Cardiac muscle cell (in vitro differentiated cells and primary cell): ENCODE measurements at regions not wholly inside any gene's neighbourhood (a gene's known extent, or its start where the extent isn't known, plus 50 kb on each side); places are given as distances from the start of the nearest gene placed in this dataset.

ENCODE experiments used
- DNase-seq, 2 donors: peaks; one replicate each; pipeline versions ENCODE4 v3.0.0 to v3.0.0-alpha.2; 2010 to 2017; ENCODE audit warnings: low read depth in 1 of 2, low spot score in 1 of 2
- H3K27ac ChIP-seq: fragments of 200-600 bp; sonication (generic); 2 replicates; pipeline ENCODE4 v1.5.1; 2016
- H3K27me3 ChIP-seq: fragments of 200-600 bp; sonication (generic); 2 replicates; pipeline ENCODE4 v1.6.0; 2016; ENCODE audit warnings: control low read depth
- H3K36me3 ChIP-seq: fragments of 200-600 bp; sonication (generic); 2 replicates; pipeline ENCODE4 v1.5.1; 2016; ENCODE audit warnings: control low read depth
- H3K4me1 ChIP-seq: fragments of 200-600 bp; sonication (generic); 2 replicates; pipeline ENCODE4 v1.8.1; 2017; ENCODE audit warnings: low read depth, mild to moderate bottlenecking, mixed run types
- H3K4me3 ChIP-seq: fragments of 200-600 bp; sonication (generic); 2 replicates; pipeline ENCODE4 v1.5.1; 2016; ENCODE audit warnings: mild to moderate bottlenecking
- H3K9me3 ChIP-seq: fragments of 200-600 bp; sonication (generic); 2 replicates; pipeline ENCODE4 v1.5.1; 2017; ENCODE audit warnings: low read depth, mild to moderate bottlenecking, control low read depth
- TF ChIP-seq, protein P1 (sequence below): IDR thresholded peaks from 2 replicates; pipeline ENCODE4 v1.5.1; 2012; ENCODE audit warnings: low read depth, mild to moderate bottlenecking, low read length

DNA sequence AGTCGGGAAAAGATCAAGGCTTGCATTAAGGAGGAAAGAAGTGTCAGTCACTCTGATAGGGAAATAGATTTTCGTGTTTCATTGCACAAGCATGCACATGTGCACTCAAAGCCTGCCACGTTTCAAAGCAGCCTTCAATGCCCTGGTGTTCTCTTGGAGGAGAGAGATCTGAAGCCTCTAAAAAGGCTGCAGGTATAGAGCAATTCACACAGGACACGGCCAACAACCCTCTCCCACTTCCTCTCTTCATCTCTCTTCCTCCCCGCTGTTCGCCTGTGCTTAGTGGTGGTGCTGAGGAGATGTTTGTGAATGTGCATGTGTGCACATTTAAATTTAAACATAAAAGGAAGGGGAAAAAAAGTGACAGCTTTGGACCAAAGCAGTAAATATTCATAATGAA is 117.7 kb downstream of the NUF2 start:
- no peak for DNase-seq
- H3K9me3 ChIP-seq = no peaks in the 10 kb centered on the region
- TF ChIP-seq, protein P1, sequence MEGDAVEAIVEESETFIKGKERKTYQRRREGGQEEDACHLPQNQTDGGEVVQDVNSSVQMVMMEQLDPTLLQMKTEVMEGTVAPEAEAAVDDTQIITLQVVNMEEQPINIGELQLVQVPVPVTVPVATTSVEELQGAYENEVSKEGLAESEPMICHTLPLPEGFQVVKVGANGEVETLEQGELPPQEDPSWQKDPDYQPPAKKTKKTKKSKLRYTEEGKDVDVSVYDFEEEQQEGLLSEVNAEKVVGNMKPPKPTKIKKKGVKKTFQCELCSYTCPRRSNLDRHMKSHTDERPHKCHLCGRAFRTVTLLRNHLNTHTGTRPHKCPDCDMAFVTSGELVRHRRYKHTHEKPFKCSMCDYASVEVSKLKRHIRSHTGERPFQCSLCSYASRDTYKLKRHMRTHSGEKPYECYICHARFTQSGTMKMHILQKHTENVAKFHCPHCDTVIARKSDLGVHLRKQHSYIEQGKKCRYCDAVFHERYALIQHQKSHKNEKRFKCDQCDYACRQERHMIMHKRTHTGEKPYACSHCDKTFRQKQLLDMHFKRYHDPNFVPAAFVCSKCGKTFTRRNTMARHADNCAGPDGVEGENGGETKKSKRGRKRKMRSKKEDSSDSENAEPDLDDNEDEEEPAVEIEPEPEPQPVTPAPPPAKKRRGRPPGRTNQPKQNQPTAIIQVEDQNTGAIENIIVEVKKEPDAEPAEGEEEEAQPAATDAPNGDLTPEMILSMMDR = no peak
- no peak overlapping the region for H3K27ac ChIP-seq
- H3K4me1 ChIP-seq = peaks cover 32% of the 10 kb centered on the region
- H3K4me3 ChIP-seq = no peak overlapping the region
- no peaks in the 10 kb centered on the region for H3K36me3 ChIP-seq
- no peaks in the 10 kb centered on the region for H3K27me3 ChIP-seq

DNA sequence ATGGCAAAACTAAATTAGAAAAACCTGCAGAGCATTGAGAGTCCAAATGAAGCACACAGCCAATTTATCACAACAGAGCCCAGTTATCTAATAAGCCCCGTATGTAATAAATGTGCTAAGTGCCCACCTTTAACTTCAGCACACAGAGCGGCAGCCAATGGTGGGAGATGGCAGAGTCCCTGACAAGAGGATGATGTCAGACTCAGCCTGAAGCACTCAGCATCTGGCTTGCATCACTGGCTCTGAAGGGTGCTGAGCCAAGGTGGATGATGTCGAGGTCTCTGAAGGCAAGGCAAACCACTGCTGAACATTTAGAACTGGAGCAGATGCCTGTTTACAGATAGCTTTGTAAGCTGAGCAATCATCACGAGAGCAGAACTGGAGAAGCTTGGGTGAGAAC is 118.3 kb downstream of the NUF2 start:
- Histone ChIP-seq H3K4me3 (no peak overlapping the region), H3K27me3 (no peaks in the 10 kb centered on the region), H3K9me3 (no peaks in the 10 kb centered on the region), H3K36me3 (no peaks in the 10 kb centered on the region), H3K27ac (no peak overlapping the region), H3K4me1 (peaks cover 32% of the 10 kb centered on the region)
- TF ChIP-seq, protein P1 = no peak
- peak in 1 of 2 donors; percentile 54 for DNase-seq

DNA sequence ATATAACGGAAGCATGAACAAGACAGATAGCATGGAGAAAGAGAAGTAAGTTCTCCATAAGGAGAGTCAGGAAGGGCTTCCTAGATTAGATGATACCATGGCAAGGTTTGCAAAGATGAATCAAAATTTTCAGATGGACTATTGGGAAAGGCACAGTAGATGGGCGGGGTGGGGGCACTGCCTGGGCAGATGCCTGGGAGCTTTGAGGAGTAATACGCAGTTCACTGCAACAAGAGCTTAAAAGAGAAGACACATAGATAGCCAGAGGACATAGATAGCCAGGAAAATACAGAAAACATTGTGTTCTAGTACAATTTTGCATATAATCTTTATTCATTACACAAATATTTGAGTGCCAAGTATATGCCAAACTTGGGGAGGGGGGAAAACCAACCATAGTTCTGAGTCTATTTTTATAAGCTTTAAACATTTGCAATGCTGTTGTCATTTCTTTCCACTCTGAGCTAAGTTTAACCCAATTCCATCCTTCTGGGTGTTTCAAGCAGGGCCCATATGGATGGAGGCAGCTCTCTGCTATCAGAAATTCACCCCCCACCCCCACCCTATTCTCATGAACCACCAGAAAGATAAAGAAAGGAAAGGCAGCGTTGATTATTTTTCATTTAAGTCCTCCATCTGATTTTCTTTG is 120.6 kb downstream of the NUF2 start:
- Histone ChIP-seq H3K27ac (peak overlapping the region; percentile 80), H3K4me3 (no peak overlapping the region), H3K27me3 (no peaks in the 10 kb centered on the region), H3K36me3 (no peaks in the 10 kb centered on the region), H3K4me1 (peaks cover 32% of the 10 kb centered on the region), H3K9me3 (no peaks in the 10 kb centered on the region)
- no peak for DNase-seq
- TF ChIP-seq, protein P1 = no peak

DNA sequence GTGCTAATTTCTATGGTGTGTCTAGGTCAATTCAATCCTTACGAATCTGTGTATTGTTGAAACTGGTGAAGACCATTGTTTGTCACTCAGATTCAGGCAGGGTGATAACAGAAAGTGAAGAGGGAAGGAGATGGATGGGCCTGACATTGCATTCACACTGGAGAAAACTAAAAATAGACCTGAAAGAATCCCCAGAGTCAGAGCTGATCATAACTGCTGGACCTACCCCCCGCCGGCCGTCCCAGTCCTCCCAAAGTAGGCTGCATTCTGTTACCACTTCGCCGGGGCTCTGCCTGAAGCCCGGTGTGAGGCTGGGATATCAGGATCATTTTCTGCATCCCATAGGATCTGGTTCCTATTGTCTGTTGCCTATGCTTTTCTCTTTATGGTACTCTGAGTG is 121.1 kb downstream of the NUF2 start:
- no peaks in the 10 kb centered on the region for H3K27me3 ChIP-seq
- DNase-seq = peak in 1 of 2 donors; percentile 63
- H3K4me3 ChIP-seq = no peak overlapping the region
- TF ChIP-seq, protein P1 = no peak
- H3K4me1 ChIP-seq = peaks cover 32% of the 10 kb centered on the region
- no peaks in the 10 kb centered on the region for H3K9me3 ChIP-seq
- peak overlapping the region; percentile 80 for H3K27ac ChIP-seq
- no peaks in the 10 kb centered on the region for H3K36me3 ChIP-seq

DNA sequence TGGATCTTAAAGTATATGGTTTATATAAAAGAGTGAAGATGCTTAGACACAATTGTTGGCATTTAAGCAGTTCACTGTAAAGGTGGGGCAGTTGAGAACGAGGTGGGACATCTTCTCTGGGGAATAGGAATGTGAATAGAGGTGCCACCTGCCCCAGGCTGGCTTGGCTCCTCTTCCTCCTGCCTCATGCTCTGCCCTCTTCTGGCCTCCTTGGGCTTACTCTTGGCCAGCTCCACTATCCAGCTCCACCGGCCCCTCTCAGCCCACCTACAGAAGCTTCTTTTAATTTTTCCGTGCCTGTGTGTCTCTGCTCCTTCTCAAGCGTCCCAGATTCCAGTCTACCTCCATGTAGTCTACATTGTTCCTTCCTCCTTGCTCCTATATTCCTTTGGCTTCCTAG is 122.1 kb downstream of the NUF2 start:
- Histone ChIP-seq H3K4me3 (no peak overlapping the region), H3K36me3 (no peaks in the 10 kb centered on the region), H3K27ac (peak overlapping the region; percentile 80), H3K9me3 (no peaks in the 10 kb centered on the region), H3K27me3 (no peaks in the 10 kb centered on the region), H3K4me1 (peaks cover 32% of the 10 kb centered on the region)
- TF ChIP-seq, protein P1 = no peak
- DNase-seq = no peak
